ENCODE measurements at regions not wholly inside any gene's neighbourhood (a gene's known extent, or its start where the extent isn't known, plus 50 kb on each side); places are given as distances from the start of the nearest gene placed in this dataset.

DNA sequence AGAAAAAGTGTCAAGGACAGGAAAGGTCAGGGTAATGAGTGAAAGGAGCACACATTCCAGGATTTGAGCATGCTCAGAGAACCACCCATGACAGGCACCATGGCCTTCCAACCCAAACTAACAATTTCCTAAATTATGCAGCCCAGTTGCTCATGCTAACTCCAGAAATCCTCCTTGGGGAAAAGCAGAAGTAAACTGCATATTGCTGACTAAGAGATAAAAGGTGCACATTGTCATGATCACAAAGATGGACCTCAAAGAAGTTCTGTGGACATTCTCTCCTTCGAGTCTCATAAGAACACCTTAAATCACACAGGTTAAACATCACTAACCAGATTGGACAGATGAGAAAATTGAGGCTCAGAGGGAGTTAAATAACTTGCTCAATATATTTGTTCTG lies 97.6 kb upstream of the SLC25A36 start:
- no peak for DNase-seq (ENCODE audit: low read depth)
- no peak for TF ChIP-seq CTCF (conservative IDR thresholded peaks at IDR 0.05; ENCODE audit: low read depth, low read length)
- no peak overlapping the region for H3K4me3 ChIP-seq (ENCODE audit: low read depth, low read length)

GRCh38 chr3:140845882-140846281 lies 95.8 kb upstream of the SLC25A36 start:
- H3K4me3 ChIP-seq (ENCODE audit: low read depth, low read length) = no peak overlapping the region
- no peak for TF ChIP-seq CTCF (conservative IDR thresholded peaks at IDR 0.05; ENCODE audit: low read depth, low read length)
- DNase-seq (ENCODE audit: low read depth) = no peak

DNA sequence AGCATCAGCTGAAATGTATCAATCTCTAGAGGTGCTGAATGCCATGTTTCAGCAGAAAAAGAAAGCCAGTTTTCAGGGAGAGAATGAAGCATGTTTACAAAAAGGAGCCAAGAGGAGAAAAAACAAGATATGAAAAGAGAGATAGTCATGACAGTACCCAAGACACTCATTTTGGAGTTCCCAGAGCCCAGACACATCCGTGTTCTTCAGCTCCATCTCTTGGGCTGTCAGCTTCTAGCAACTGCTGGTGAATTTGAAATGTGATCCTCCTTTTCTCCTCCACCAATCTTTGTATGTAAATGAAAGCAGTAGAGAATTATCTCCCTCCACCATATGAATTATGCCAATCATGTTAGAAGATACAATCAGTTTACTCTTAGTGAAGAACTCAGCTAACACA lies 93.0 kb upstream of the SLC25A36 start:
- no peak for TF ChIP-seq CTCF (conservative IDR thresholded peaks at IDR 0.05; ENCODE audit: low read depth, low read length)
- no peak for DNase-seq (ENCODE audit: low read depth)
- H3K4me3 ChIP-seq (ENCODE audit: low read depth, low read length) = no peak overlapping the region

- DNase-seq (ENCODE audit: low read depth) = no peak
- no peak for TF ChIP-seq CTCF (conservative IDR thresholded peaks at IDR 0.05; ENCODE audit: low read depth, low read length)
- no peak overlapping the region for H3K4me3 ChIP-seq (ENCODE audit: low read depth, low read length)
Observed at GRCh38 chr3:140850210-140850955, 91.3 kb upstream of the SLC25A36 start.

DNA sequence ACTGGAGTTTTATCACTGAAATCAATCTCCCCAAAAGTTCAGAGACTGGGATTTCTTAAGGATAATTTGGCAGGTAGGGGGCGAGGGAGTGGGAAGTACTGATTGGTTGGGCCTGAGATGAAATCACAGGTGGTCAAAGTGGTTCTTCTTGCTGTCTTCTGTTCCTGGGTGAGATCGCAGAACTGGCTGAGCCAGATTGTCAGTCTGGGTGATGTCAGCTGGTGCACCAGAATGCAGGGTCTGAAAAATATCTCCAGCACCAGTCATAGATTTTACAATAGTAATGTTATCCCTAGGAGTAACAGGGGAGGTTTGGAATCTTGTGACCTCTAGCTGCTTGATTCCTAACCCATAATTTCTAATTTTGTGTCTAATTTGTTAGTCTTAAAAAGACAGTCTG lies 86.7 kb upstream of the SLC25A36 start:
- no peak for DNase-seq (ENCODE audit: low read depth)
- no peak overlapping the region for H3K4me3 ChIP-seq (ENCODE audit: low read depth, low read length)
- no peak for TF ChIP-seq CTCF (conservative IDR thresholded peaks at IDR 0.05; ENCODE audit: low read depth, low read length)

DNA sequence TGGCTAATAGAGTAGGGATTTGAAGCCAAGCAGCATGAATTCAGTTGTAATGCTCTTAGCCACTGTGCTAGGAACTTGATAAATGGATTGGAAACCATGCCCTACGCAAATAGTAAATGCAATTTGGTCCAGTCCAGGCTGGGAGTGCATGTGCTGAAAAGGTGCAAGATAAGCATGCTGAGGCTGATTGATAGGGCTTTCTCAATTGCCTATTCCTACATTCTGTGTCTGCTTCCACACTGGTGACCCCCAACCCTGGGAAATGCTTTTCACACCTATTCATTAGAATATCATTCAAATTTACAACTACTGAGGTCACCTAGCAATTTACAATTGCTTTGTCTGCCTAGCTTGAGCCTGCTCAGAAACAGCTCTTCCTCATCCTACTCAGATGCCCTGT lies 84.7 kb upstream of the SLC25A36 start:
- no peak overlapping the region for H3K4me3 ChIP-seq (ENCODE audit: low read depth, low read length)
- no peak for TF ChIP-seq CTCF (conservative IDR thresholded peaks at IDR 0.05; ENCODE audit: low read depth, low read length)
- no peak for DNase-seq (ENCODE audit: low read depth)

DNA sequence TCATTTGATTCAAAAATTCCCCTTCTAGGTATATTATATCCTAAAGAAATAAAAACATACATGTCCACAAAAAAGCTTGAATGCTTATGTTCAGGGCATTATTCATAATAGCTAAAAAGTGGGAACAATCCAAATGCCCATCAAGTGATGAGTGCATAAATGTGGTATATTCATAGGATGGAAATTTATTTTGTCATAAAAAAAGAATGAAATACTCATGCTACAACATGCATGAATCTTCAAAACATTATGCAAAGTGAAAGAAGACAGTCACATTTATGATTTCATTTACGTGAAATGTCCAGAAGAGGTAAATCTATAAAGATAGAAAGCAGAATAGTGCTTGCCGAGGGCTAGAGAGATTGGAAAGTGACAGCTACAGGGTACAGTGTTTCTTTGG lies 83.6 kb upstream of the SLC25A36 start:
- no peak for TF ChIP-seq CTCF (conservative IDR thresholded peaks at IDR 0.05; ENCODE audit: low read depth, low read length)
- DNase-seq (ENCODE audit: low read depth) = no peak
- no peak overlapping the region for H3K4me3 ChIP-seq (ENCODE audit: low read depth, low read length)
